Transverse colon (tissue), 4 donors: ENCODE measurements at regions not wholly inside any gene's neighbourhood (a gene's known extent, or its start where the extent isn't known, plus 50 kb on each side); places are given as distances from the start of the nearest gene placed in this dataset.

Experiments used
- CTCF ChIP-seq, 5 experiments: fragments of 200-600 bp in 3 of 5; fragments of 450-650 bp in 2 of 5; sonication (generic) in 3 of 5; IDR thresholded peaks; 1 replicate in 2 of 5; 2 replicates in 3 of 5; pipeline ENCODE4 v1.5.1; 2016 to 2017; ENCODE audit warnings: antibody characterized with exemption in 5 of 5, inconsistent platforms in 3 of 5, mild to moderate bottlenecking in 2 of 5, moderate library complexity in 1 of 5
- EP300 ChIP-seq: sonication (generic); formaldehyde crosslinking; IDR thresholded peaks from one replicate; pipeline ENCODE4 v1.6.1; 2017; ENCODE audit warnings: antibody characterized with exemption, low read depth
- POLR2AphosphoS5 ChIP-seq, 3 donors: sonication (generic); formaldehyde crosslinking; IDR thresholded peaks; one replicate each; pipeline ENCODE4 v1.6.1; 2016; ENCODE audit warnings: antibody characterized with exemption in 3 of 3

- no peak for TF ChIP-seq CTCF (IDR thresholded peaks at IDR 0.05)
- TF ChIP-seq POLR2AphosphoS5 (IDR thresholded peaks at IDR 0.05) = no peak
- TF ChIP-seq EP300 = no peak
Observed at GRCh38 chr9:129432297-129433154, 188.4 kb downstream of the C9orf50 start.
